Stimulated activated CD4-positive, alpha-beta T cell treated with anti-CD3 and anti-CD28 coated beads, Interleukin-4, amount 100 ng/mL, for 48 hours (primary cell): ENCODE measurements at regions not wholly inside any gene's neighbourhood (a gene's known extent, or its start where the extent isn't known, plus 50 kb on each side); places are given as distances from the start of the nearest gene placed in this dataset.

ENCODE experiments used
- DNase-seq, 2 donors: peaks; one replicate each; pipeline ENCODE4 v3.0.0-alpha.2; 2020; ENCODE audit warnings: low read depth in 2 of 2

- no peak for DNase-seq
Measured at GRCh38 chr4:181611033-181611711, 632.0 kb upstream of the TENM3 start.

DNA sequence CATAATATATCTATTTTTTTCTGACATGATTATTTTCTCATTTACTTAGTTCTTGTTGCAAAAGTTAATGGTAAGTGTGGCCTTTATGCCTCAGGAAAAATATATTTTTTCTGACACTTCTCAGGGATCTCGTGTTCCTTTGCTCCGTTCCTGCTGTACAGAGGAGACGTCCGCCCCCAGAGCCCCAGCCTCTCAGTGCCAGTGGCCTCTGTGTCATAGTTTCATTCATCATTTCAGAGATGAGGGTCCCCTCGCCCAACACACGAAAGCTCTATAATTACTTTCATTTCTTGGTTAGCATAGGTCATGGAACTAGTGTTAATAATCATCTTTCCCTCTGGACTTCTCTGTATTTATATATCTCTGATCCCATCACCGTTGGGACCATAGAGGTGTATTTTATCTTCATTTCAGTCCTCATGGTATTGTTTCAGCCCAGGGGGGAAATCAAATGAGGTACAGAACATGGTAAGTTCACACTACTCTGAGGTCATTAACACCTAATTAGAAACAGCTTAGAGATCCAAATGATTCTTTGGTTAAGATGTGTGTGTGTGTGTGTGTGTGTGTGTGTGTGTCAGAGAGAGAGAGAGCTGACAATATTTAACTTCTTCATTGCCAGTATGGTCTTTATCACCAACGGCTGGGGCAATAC is 631.1 kb upstream of the TENM3 start:
- DNase-seq = no peak

DNA sequence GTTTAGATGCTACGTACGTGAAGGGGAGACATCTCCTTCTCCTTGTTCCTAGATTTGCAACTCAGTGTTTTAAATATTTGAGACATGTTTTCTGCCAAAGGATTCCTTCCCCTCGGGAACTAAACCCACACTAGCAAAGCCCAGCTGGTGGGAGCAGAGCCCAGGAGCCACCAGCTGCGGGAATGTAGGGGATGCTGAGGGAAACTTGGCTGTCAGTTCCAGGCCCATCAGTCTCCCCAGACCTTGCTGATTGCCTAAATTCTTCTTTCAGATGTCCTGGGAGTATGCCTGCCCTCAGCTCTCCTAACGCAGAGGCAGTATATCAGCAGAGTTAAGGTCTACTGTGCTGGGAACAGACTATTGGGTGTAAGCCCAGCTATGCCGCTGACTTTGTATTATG is 630.0 kb upstream of the TENM3 start:
- DNase-seq = no peak

DNA sequence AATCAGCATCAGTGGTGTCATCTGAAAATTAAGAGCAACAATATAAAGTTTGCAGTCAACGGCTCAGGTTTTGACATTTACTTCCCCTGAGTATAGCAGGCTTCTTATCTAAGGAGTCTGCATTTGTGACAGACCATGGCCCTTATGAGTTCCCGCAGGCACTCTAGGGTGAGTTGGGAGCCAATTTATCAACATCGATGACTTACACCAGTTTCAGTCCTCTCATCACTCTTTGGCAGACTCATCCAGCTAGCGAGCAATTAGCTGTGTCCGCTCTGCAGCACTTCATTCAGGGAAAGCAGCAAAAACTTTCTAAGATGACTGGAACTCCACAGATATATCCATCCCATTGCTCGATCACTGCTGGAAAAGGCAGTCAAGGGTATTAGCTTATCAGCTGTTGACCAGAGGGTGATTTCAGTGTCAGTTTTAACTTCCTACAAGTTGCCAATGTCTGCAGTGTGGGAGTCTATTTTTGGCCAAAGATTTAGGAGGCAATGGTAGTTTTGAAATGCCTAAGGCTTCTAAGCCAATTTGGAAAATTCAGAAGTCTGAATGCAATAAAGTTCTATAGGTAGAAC is 625.1 kb upstream of the TENM3 start:
- DNase-seq = no peak

DNA sequence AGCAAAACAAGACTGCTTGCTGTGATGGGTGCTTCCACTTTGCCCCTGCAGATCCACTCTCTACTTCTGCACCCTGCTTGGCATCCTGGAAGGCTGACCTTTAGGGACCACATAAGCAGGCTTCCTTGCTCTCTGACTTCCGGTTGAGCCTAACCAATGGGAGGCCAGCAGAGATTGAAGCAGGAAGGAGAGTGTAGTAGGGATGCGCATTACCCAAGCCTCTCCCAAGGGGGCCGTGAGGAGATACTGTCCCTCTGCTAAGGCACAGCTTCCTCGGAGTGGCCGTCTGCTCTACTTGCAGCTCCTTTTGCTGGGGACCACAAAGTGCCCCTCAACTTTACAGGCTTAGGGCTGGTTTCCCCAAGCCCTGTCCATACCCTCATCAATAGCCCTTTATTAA is 624.3 kb upstream of the TENM3 start:
- no peak for DNase-seq

- DNase-seq = no peak
Measured at GRCh38 chr4:181619651-181620050, 623.6 kb upstream of the TENM3 start.

DNA sequence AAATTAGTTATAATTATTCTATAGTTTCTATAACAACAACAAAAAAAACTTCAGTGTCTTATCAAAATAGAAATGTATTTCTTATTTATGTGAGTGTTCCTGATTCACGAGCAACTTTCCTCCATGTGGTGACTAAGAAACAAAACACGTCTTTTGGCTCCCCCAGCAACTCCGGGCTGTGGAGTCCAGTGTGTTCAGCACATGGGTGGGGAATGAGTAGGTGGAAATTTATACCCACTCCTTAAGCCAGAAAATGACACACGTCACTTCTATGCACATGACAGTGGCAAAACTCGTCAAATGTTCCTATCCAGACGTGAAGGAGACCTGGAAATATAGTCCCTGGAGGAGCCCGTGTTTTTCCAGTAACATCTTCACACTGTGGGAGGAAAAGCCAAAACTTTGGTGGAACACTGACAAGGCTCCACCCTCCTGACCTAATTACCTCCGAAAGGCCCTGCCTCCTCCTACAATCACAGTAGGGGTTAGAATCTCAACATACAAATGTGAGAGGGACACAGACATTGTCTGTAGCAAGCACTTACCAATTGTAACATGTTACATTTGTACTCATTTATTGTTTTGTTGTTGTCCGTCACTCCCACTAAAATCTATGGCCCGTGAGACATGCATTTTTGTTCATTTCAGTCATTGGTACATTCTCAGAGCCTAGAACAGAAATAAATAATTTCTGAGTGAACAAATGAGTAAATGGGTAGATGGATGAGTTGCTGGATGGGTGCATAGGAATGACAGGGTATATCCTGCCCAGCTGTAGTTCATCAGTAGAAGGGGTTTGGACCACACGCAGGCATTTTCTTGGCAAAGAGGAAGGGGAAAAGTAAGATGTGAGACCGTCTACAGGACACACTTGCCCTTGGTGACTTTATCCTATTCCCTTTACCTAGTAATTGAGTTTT is 605.8 kb upstream of the TENM3 start:
- no peak for DNase-seq

DNA sequence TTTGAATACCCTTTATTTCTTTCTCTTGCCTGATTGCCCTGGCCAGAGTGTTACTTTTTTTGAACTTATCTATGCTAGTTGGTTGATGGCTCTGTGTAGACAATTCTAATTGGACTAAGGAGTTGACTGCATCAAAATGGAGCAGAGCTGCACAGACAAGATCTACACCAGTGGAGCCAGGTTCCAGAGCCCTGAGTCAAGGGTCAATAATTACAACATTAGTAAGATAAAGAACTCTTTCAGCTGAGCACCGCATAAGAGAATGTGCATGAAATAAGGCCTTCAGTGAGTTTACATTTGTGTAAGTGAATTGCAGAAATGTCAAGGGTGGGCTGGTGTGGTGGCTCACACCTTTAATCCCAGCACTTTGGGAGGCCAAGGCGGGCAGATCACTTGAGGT is 599.7 kb upstream of the TENM3 start:
- DNase-seq = no peak

GRCh38 chr4:181645489-181645888 is 597.7 kb upstream of the TENM3 start:
- no peak for DNase-seq

- DNase-seq = no peak
Measured at GRCh38 chr4:181646864-181647263, 596.3 kb upstream of the TENM3 start.

DNA sequence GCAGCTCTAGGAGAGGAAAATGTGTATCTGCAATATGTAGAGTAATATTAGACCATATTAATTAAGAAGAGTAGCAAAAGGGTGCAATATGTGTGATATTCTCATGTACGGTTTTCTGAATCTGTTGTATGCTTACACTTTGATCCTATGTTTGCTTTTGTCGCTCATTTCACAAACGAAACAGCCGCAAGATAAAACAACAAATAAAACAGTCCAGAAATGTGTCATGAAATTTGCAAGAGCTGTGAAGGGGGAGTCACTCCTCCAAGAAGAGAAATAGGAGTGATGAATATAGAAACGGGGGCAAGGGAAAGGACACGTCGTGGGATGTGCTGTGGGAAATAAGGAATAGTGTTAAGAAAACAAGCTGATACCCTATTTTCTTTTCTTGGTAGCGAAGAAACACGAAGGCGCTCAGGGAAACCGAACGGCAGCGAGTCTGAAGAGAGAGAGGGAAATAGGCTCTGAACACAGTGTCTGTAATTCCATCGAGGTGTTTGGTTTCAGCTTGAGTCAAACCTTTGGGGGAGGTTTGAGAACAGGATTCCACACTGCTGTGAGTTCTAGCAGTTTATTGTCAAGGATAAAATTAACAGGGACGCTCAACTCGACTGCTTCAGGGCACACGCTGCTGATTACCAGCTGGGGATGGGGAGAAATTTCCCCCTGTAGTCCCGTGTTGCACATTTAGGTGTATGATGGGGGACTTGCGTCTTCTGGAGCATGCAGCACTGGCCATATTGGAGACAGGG is 595.6 kb upstream of the TENM3 start:
- DNase-seq = no peak

DNA sequence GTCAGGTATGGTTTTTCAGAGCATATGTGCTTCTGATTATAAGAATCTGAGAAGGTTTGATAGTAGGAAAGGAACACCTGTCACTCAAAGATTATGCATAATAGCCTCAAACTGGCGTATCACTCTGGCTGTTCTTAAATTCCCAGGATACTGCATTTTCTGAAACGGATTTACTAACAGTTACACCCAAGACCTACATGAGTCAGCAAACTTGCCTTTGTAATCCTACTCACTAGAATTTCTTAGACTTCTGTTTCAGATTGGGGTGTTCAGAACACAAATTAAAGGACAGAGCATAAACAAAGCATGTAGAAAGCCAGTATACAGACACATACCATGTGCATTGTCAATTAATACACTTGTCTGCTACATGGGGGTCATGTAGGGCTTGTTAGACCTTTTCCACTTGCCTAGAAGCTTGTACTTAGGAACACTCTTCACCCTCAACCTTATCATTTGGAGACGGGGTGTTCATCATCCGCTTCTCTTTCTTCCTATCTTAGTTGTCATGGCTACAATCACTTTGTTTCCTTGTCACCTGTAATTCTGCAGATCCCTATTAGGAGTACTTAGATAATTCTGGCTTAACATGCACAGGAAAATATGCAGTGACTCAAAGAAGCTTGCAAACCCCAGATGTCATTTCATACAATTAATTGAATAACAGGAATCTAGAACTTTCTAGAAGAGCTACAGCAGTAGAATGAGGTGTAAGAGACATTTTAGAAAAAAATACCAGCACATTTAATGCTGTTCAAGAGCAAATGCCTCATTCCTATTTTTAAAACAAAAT is 593.0 kb upstream of the TENM3 start:
- no peak for DNase-seq

DNA sequence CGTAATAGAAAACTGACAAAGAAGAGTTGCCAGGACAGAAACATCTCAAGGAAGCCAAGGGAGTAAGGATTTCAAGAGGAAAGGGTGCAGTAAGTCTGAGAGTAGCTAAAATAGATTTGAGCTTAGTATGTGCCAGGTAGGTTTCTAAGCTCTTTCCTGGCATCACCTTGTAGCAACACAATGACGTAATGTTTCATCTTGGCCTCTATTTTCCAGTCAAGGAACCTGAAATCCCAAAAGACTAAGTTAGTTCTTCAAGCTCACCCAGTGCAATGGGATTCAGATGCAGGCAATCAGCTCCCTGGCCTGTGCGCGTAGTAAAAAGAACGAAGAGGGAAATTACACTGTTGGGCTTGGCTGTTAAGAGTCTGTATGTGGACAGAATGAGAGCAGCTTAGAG is 586.5 kb upstream of the TENM3 start:
- DNase-seq = no peak

- DNase-seq = no peak
Measured at GRCh38 chr4:181659202-181659601, 584.0 kb upstream of the TENM3 start.

- DNase-seq = no peak
Measured at GRCh38 chr4:181659876-181660275, 583.3 kb upstream of the TENM3 start.

DNA sequence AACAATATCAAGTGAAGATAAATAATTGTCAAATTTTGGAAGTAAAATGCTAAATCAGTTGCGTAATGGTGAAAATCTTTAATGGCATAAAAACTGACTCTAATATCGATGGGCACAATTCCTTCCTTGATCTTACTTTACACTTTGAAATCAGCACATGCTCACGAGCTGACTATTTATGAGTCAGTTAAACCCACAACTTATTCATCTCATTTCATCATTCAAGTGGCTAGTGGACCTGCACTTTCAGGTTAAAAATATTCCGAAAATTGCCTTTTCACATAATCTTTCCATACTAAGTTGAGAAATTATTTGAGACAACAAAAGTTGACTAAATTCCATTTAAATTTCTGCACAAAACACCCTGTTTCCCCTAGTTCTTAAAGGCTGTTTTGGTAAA is 582.1 kb upstream of the TENM3 start:
- no peak for DNase-seq

- no peak for DNase-seq
Measured at GRCh38 chr4:181661923-181662322, 581.3 kb upstream of the TENM3 start.

DNA sequence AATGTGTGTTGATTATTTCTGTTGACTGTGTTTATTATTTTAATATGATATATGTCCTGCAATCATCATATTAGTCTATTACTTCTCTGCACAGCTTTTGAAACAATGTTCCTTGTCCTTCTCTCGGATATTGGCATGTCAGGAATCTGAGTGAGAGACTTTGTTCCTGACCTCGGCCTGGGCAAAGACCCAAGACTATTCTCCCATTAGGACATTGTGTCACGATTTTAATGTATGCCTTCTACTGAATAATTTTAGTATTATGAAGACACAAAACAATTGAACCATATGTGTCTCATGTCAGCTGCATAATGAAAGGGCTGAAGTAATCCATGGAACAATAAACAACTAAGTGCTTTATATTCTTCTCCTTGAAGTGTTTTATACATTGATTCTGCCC is 580.8 kb upstream of the TENM3 start:
- DNase-seq = no peak

- DNase-seq = no peak
Measured at GRCh38 chr4:181670506-181670905, 572.7 kb upstream of the TENM3 start.

DNA sequence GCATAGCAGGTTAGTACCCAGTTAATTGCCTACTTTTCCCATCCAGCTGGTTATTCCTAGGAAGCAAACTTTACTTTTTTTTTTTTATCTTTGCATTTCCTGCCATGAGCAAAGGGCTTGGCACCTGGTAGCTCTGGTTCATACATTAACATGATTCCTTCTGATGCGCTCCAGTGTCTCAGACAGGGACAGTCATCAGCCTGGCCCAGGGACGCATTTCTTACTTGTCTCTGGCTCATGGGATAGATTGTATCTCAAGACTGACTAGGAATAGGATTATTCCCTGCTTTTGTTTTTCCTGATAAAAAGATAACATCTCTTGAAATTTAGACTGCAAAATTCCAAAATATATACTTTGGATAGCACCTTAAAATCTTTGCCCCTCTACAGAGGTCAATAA is 571.5 kb upstream of the TENM3 start:
- no peak for DNase-seq

GRCh38 chr4:181672751-181673150 is 570.5 kb upstream of the TENM3 start:
- DNase-seq = no peak
